Astrocyte (in vitro differentiated cells and primary cell): ENCODE measurements at regions not wholly inside any gene's neighbourhood (a gene's known extent, or its start where the extent isn't known, plus 50 kb on each side); places are given as distances from the start of the nearest gene placed in this dataset.

ENCODE experiments used
- EZH2 ChIP-seq: IDR thresholded peaks from 2 replicates; pipeline ENCODE4 v1.6.1; 2012; ENCODE audit warnings: mild to moderate bottlenecking, low read length, inconsistent platforms; ENCODE audit not compliant: insufficient read depth
- TF ChIP-seq, protein P1 (sequence below): IDR thresholded peaks from 2 replicates; pipeline ENCODE4 v1.5.1; 2011; ENCODE audit warnings: low read depth, mild to moderate bottlenecking, inconsistent platforms, low read length, moderate library complexity; ENCODE audit not compliant: insufficient read depth

DNA sequence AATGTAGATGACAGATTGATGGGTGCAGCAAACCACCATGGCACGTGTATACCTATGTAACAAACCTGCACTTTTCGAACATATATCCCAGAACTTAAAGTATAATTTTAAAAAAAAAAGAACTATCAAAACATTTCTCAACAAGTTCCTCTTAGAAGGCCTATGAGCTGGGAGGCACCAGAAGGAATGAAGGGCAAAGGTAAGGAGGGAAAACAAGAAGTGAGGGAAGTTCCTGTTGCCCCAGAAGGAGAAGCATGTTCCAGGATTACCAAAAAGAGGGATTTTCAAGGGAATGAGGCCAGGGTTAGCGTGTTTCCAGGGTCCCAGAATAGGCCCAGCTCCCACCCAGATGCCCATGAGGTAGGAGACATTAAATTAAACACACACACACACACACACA lies 361.0 kb downstream of the SETD4 start:
- no peak for TF ChIP-seq EZH2
- TF ChIP-seq, protein P1, sequence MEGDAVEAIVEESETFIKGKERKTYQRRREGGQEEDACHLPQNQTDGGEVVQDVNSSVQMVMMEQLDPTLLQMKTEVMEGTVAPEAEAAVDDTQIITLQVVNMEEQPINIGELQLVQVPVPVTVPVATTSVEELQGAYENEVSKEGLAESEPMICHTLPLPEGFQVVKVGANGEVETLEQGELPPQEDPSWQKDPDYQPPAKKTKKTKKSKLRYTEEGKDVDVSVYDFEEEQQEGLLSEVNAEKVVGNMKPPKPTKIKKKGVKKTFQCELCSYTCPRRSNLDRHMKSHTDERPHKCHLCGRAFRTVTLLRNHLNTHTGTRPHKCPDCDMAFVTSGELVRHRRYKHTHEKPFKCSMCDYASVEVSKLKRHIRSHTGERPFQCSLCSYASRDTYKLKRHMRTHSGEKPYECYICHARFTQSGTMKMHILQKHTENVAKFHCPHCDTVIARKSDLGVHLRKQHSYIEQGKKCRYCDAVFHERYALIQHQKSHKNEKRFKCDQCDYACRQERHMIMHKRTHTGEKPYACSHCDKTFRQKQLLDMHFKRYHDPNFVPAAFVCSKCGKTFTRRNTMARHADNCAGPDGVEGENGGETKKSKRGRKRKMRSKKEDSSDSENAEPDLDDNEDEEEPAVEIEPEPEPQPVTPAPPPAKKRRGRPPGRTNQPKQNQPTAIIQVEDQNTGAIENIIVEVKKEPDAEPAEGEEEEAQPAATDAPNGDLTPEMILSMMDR: no peak
